Upper lobe of right lung (tissue), 1 donor: ENCODE measurements at regions not wholly inside any gene's neighbourhood (a gene's known extent, or its start where the extent isn't known, plus 50 kb on each side); places are given as distances from the start of the nearest gene placed in this dataset.

Experiments used
- ATAC-seq: fragments of 200-7000 bp; cut with Tn5 transposase; one replicate; pipeline ENCODE4 v1.9.1; 2020; ENCODE audit warnings: mild to moderate bottlenecking, moderate library complexity
- DNase-seq: peaks from one replicate; pipeline ENCODE4 v3.0.0-alpha.2; 2020
- H3K27ac ChIP-seq: fragments of 200-600 bp; one replicate; pipeline ENCODE4 v1.8.0; 2022
- H3K27me3 ChIP-seq: fragments of 200-600 bp; one replicate; pipeline ENCODE4 v1.8.0; 2022; ENCODE audit warnings: mild to moderate bottlenecking
- H3K36me3 ChIP-seq: fragments of 200-600 bp; one replicate; pipeline ENCODE4 v1.8.0; 2022
- H3K4me1 ChIP-seq: fragments of 200-600 bp; one replicate; pipeline ENCODE4 v1.8.0; 2022
- H3K4me3 ChIP-seq: fragments of 200-600 bp; one replicate; pipeline ENCODE4 v1.8.0; 2022; ENCODE audit warnings: mild to moderate bottlenecking
- H3K9me3 ChIP-seq: fragments of 200-600 bp; one replicate; pipeline ENCODE4 v1.8.0; 2022
- CTCF ChIP-seq: fragments of 200-600 bp; IDR thresholded peaks from one replicate; pipeline ENCODE4 v1.8.0; 2022; ENCODE audit warnings: antibody characterized with exemption
- intact Hi-C: fragments of 100-400 bp; cut with DNase I; formaldehyde crosslinking; loops from one replicate; pipeline ENCODE4 v1.11.0; 2022
- donor health status: DM: no; HTN: yes; CAD: no; lungs with severe emphysema.

GRCh38 chr15:69518806-69519205 is 66.2 kb downstream of the RPLP1 start:
- Histone ChIP-seq H3K4me3 (no peak overlapping the region), H3K36me3 (no peaks in the 10 kb centered on the region), H3K27ac (no peak overlapping the region), H3K9me3 (no peaks in the 10 kb centered on the region), H3K4me1 (no peaks in the 10 kb centered on the region), H3K27me3 (peaks cover 14% of the 10 kb centered on the region)
- no peak for DNase-seq
- intact Hi-C loops, result no loop called here
- TF ChIP-seq CTCF, result no peak
- no peak for ATAC-seq

- no peak for ATAC-seq
- Histone ChIP-seq H3K27me3 (peaks cover 14% of the 10 kb centered on the region), H3K36me3 (no peaks in the 10 kb centered on the region), H3K4me1 (no peaks in the 10 kb centered on the region), H3K9me3 (no peaks in the 10 kb centered on the region), H3K27ac (no peak overlapping the region), H3K4me3 (no peak overlapping the region)
- intact Hi-C loops, result no loop called here
- DNase-seq, result no peak
- TF ChIP-seq CTCF, result no peak
Observed at GRCh38 chr15:69520067-69520466, 67.4 kb downstream of the RPLP1 start.

GRCh38 chr15:69522361-69522760 is 69.7 kb downstream of the RPLP1 start:
- H3K27me3 ChIP-seq, result peaks cover 14% of the 10 kb centered on the region
- H3K36me3 ChIP-seq, result no peaks in the 10 kb centered on the region
- ATAC-seq, result no peak
- no peak for TF ChIP-seq CTCF
- DNase-seq, result no peak
- H3K9me3 ChIP-seq, result no peaks in the 10 kb centered on the region
- no peaks in the 10 kb centered on the region for H3K4me1 ChIP-seq
- intact Hi-C loops, result no loop called here
- no peak overlapping the region for H3K4me3 ChIP-seq
- no peak overlapping the region for H3K27ac ChIP-seq

GRCh38 chr15:69523010-69524001 is 70.7 kb downstream of the RPLP1 start:
- ATAC-seq (peak; percentile 92), DNase-seq (peak; percentile 90)
- Histone ChIP-seq H3K4me1 (no peaks in the 10 kb centered on the region), H3K4me3 (no peak overlapping the region), H3K36me3 (no peaks in the 10 kb centered on the region), H3K27me3 (peaks cover 9% of the 10 kb centered on the region), H3K9me3 (no peaks in the 10 kb centered on the region), H3K27ac (no peak overlapping the region)
- intact Hi-C loops, result no loop called here
- peak; percentile 67 for TF ChIP-seq CTCF

- intact Hi-C loops, result no loop called here
- H3K27ac ChIP-seq, result no peak overlapping the region
- no peaks in the 10 kb centered on the region for H3K36me3 ChIP-seq
- no peak for TF ChIP-seq CTCF
- DNase-seq, result no peak
- no peaks in the 10 kb centered on the region for H3K9me3 ChIP-seq
- ATAC-seq, result no peak
- no peaks in the 10 kb centered on the region for H3K27me3 ChIP-seq
- H3K4me1 ChIP-seq, result no peaks in the 10 kb centered on the region
- no peak overlapping the region for H3K4me3 ChIP-seq
Observed at GRCh38 chr15:69524296-69524695, 71.7 kb downstream of the RPLP1 start.
